Testis (tissue), 2 donors: ENCODE measurements at regions not wholly inside any gene's neighbourhood (a gene's known extent, or its start where the extent isn't known, plus 50 kb on each side); places are given as distances from the start of the nearest gene placed in this dataset.

Source experiments
- CTCF ChIP-seq, 3 experiments: fragments of 450-650 bp in 2 of 3; fragments of 200-600 bp in 1 of 3; sonication (generic) in 1 of 3; IDR thresholded peaks; one replicate each; pipeline ENCODE4 v1.5.1; 2016 to 2019; ENCODE audit warnings: antibody characterized with exemption in 3 of 3, mild to moderate bottlenecking in 2 of 3, moderate library complexity in 1 of 3
- POLR2A ChIP-seq: fragments of 450-650 bp; IDR thresholded peaks from one replicate; pipeline ENCODE4 v1.6.1; 2017; ENCODE audit warnings: antibody characterized with exemption, mild to moderate bottlenecking, moderate library complexity

GRCh38 chr4:25503779-25504178 is 126.7 kb downstream of the ANAPC4 start:
- no peak for TF ChIP-seq CTCF (IDR thresholded peaks at IDR 0.05)
- TF ChIP-seq POLR2A: no peak
